ENCODE measurements at regions not wholly inside any gene's neighbourhood (a gene's known extent, or its start where the extent isn't known, plus 50 kb on each side); places are given as distances from the start of the nearest gene placed in this dataset.
A peak's percentile ranks its signal among the peaks of the same experiment; 100 is the strongest.
"Not testable (repeated sequence)": the region's sequence is repeated elsewhere in the genome, so short reads cannot be mapped to it uniquely, and the experiment has no call there.

- H3K4me3 Mint-ChIP-seq; H3K36me3 Mint-ChIP-seq (ENCODE audit: low read depth); H3K27me3 Mint-ChIP-seq; intact Hi-C loops (cut with DNase I, micrococcal nuclease); CTCF ChIA-PET; POLR2A ChIA-PET; DNase-seq; H3K9me3 Mint-ChIP-seq (ENCODE audit: low read depth); ATAC-seq; H3K27ac Mint-ChIP-seq: not testable (repeated sequence)
- H3K4me1 Mint-ChIP-seq = peaks cover 13% of the 10 kb centered on the region
These were observed 69.5 kb downstream of the MDH2 start for GRCh38 chr7:76117306-76117991.

- DNase-seq; intact Hi-C loops (cut with DNase I, micrococcal nuclease); H3K9me3 Mint-ChIP-seq (ENCODE audit: low read depth): not testable (repeated sequence)
These were observed 70.5 kb downstream of the MDH2 start for GRCh38 chr7:76118253-76119036.

GRCh38 chr7:76121044-76121443 is 73.1 kb downstream of the MDH2 start:
- ChIA-PET CTCF (interaction anchor here (0.6 kb wide), 1 partner anchor 16 kb away, joined by 4 read pairs; no protein-coding TSS in a partner anchor), POLR2A (no interaction called here)
- Mint-ChIP-seq H3K27ac (no peak overlapping the region), H3K4me3 (no peak overlapping the region), H3K36me3 (ENCODE audit: low read depth) (no peaks in the 10 kb centered on the region), H3K4me1 (peaks cover 22% of the 10 kb centered on the region), H3K9me3 (ENCODE audit: low read depth) (no peaks in the 10 kb centered on the region), H3K27me3 (no peaks in the 10 kb centered on the region)
- no peak for DNase-seq
- intact Hi-C loops (cut with DNase I, micrococcal nuclease) = no loop called here
- no peak for ATAC-seq

More at GRCh38 chr7:76118253-76119036, 70.5 kb downstream of the MDH2 start:
- H3K4me3 Mint-ChIP-seq; H3K27ac Mint-ChIP-seq; CTCF ChIA-PET; POLR2A ChIA-PET; ATAC-seq; H3K27me3 Mint-ChIP-seq; H3K36me3 Mint-ChIP-seq (ENCODE audit: low read depth): not testable (repeated sequence)
- peaks cover 22% of the 10 kb centered on the region for H3K4me1 Mint-ChIP-seq

- ATAC-seq (peak; percentile 64), DNase-seq (no peak)
- no peaks in the 10 kb centered on the region for H3K9me3 Mint-ChIP-seq (ENCODE audit: low read depth)
- CTCF ChIA-PET = interaction anchor here (0.6 to 1.2 kb wide), 4 partner anchors 9 to 56 kb away, joined by 3 to 4 read pairs (median 3); no protein-coding TSS in a partner anchor
- no peak overlapping the region for H3K4me3 Mint-ChIP-seq
- no peaks in the 10 kb centered on the region for H3K27me3 Mint-ChIP-seq
- intact Hi-C loops (cut with DNase I, micrococcal nuclease) = no loop called here
- POLR2A ChIA-PET = no interaction called here
- H3K27ac Mint-ChIP-seq = no peak overlapping the region
- H3K36me3 Mint-ChIP-seq (ENCODE audit: low read depth) = no peaks in the 10 kb centered on the region
- H3K4me1 Mint-ChIP-seq = peaks cover 22% of the 10 kb centered on the region
These were observed 74.8 kb downstream of the MDH2 start for GRCh38 chr7:76122516-76123239.

GRCh38 chr7:76123316-76123715 is 75.4 kb downstream of the MDH2 start:
- DNase-seq (no peak), ATAC-seq (no peak)
- intact Hi-C loops (cut with DNase I, micrococcal nuclease) = no loop called here
- ChIA-PET POLR2A (no interaction called here), CTCF (interaction anchor here (0.6 to 1.2 kb wide), 3 partner anchors 8 to 14 kb away, joined by 3 read pairs; no protein-coding TSS in a partner anchor)
- no peaks in the 10 kb centered on the region for H3K27me3 Mint-ChIP-seq
- H3K4me1 Mint-ChIP-seq = peaks cover 22% of the 10 kb centered on the region
- no peaks in the 10 kb centered on the region for H3K9me3 Mint-ChIP-seq (ENCODE audit: low read depth)
- H3K27ac Mint-ChIP-seq = no peak overlapping the region
- H3K36me3 Mint-ChIP-seq (ENCODE audit: low read depth) = no peaks in the 10 kb centered on the region
- H3K4me3 Mint-ChIP-seq = no peak overlapping the region

GRCh38 chr7:76125560-76125959 is 76.1 kb upstream of the SRRM3 start:
- H3K9me3 Mint-ChIP-seq (ENCODE audit: low read depth) = no peaks in the 10 kb centered on the region
- POLR2A ChIA-PET = no interaction called here
- ATAC-seq = no peak
- H3K27me3 Mint-ChIP-seq = no peaks in the 10 kb centered on the region
- DNase-seq = no peak
- CTCF ChIA-PET = interaction anchor here (0.8 kb wide), 2 partner anchors 30 to 31 kb away, joined by 3 read pairs; no protein-coding TSS in a partner anchor
- intact Hi-C loops (cut with DNase I, micrococcal nuclease) = no loop called here
- no peak overlapping the region for H3K4me3 Mint-ChIP-seq
- H3K27ac Mint-ChIP-seq = no peak overlapping the region
- peaks cover 24% of the 10 kb centered on the region for H3K4me1 Mint-ChIP-seq
- H3K36me3 Mint-ChIP-seq (ENCODE audit: low read depth) = no peaks in the 10 kb centered on the region

GRCh38 chr7:76126632-76127031 is 75.1 kb upstream of the SRRM3 start:
- intact Hi-C loops (cut with DNase I, micrococcal nuclease) = no loop called here
- no peak overlapping the region for H3K27ac Mint-ChIP-seq
- H3K36me3 Mint-ChIP-seq (ENCODE audit: low read depth) = no peaks in the 10 kb centered on the region
- peaks cover 22% of the 10 kb centered on the region for H3K4me1 Mint-ChIP-seq
- no peaks in the 10 kb centered on the region for H3K27me3 Mint-ChIP-seq
- no peak overlapping the region for H3K4me3 Mint-ChIP-seq
- DNase-seq (no peak), ATAC-seq (no peak)
- ChIA-PET CTCF (interaction anchor here (0.9 kb wide), 2 partner anchors 52 to 78 kb away, joined by 3 to 5 read pairs; no protein-coding TSS in a partner anchor), POLR2A (no interaction called here)
- H3K9me3 Mint-ChIP-seq (ENCODE audit: low read depth) = no peaks in the 10 kb centered on the region

- ATAC-seq = no peak
- CTCF ChIA-PET = interaction anchor here (0.6 to 1.8 kb wide), 5 partner anchors 9 to 38 kb away, joined by 3 to 6 read pairs (median 3); no protein-coding TSS in a partner anchor
- Mint-ChIP-seq H3K36me3 (ENCODE audit: low read depth) (no peaks in the 10 kb centered on the region), H3K4me1 (peaks cover 31% of the 10 kb centered on the region), H3K27ac (no peak overlapping the region), H3K27me3 (no peaks in the 10 kb centered on the region), H3K4me3 (no peak overlapping the region), H3K9me3 (ENCODE audit: low read depth) (no peaks in the 10 kb centered on the region)
- POLR2A ChIA-PET = no interaction called here
- intact Hi-C loops (cut with DNase I, micrococcal nuclease) = no loop called here
- DNase-seq = no peak
These were observed 72.3 kb upstream of the SRRM3 start for GRCh38 chr7:76129366-76129765.

GRCh38 chr7:76129836-76130235 is 71.9 kb upstream of the SRRM3 start:
- intact Hi-C loops (cut with DNase I, micrococcal nuclease) = loop anchor here (10.0 kb wide), 2 partner anchors 85 to 265 kb away; partner anchors contain the start of genes MDH2 (in 1 of the 2) and STYXL1 (in 1 of the 2)
- Mint-ChIP-seq H3K27ac (no peak overlapping the region), H3K36me3 (ENCODE audit: low read depth) (no peaks in the 10 kb centered on the region), H3K27me3 (no peaks in the 10 kb centered on the region), H3K4me1 (peaks cover 31% of the 10 kb centered on the region), H3K9me3 (ENCODE audit: low read depth) (no peaks in the 10 kb centered on the region), H3K4me3 (no peak overlapping the region)
- no peak for DNase-seq
- CTCF ChIA-PET = interaction anchor here (0.6 to 1.8 kb wide), 4 partner anchors 15 to 37 kb away, joined by 3 to 4 read pairs (median 3); no protein-coding TSS in a partner anchor
- ATAC-seq = no peak
- POLR2A ChIA-PET = no interaction called here

- not testable (repeated sequence) for H3K27me3 Mint-ChIP-seq; H3K4me3 Mint-ChIP-seq; H3K9me3 Mint-ChIP-seq (ENCODE audit: low read depth); H3K36me3 Mint-ChIP-seq (ENCODE audit: low read depth); H3K27ac Mint-ChIP-seq
- intact Hi-C loops (cut with DNase I, micrococcal nuclease) = loop anchor here (10.0 kb wide), 2 partner anchors 86 to 266 kb away; partner anchors contain the start of genes MDH2 (in 1 of the 2) and STYXL1 (in 1 of the 2)
- POLR2A ChIA-PET = interaction anchor here (0.6 kb wide), 1 partner anchor 60 kb away, joined by 3 read pairs; no protein-coding TSS in a partner anchor
- peaks cover 31% of the 10 kb centered on the region for H3K4me1 Mint-ChIP-seq
- CTCF ChIA-PET = interaction anchor here (1.8 kb wide), 1 partner anchor 37 kb away, joined by 4 read pairs; no protein-coding TSS in a partner anchor
- DNase-seq (peak; percentile 32), ATAC-seq (peak; percentile 82)
These were observed 71.0 kb upstream of the SRRM3 start for GRCh38 chr7:76130661-76131060.

- H3K27ac Mint-ChIP-seq; H3K27me3 Mint-ChIP-seq; H3K36me3 Mint-ChIP-seq (ENCODE audit: low read depth); DNase-seq; H3K4me3 Mint-ChIP-seq; ATAC-seq; H3K9me3 Mint-ChIP-seq (ENCODE audit: low read depth); POLR2A ChIA-PET: not testable (repeated sequence)
- peaks cover 31% of the 10 kb centered on the region for H3K4me1 Mint-ChIP-seq
- CTCF ChIA-PET = interaction anchor here (1.5 kb wide), 1 partner anchor 9 kb away, joined by 3 read pairs; no protein-coding TSS in a partner anchor
- intact Hi-C loops (cut with DNase I, micrococcal nuclease) = loop anchor here (10.0 kb wide), 2 partner anchors 87 to 267 kb away; partner anchors contain the start of genes MDH2 (in 1 of the 2) and STYXL1 (in 1 of the 2)
These were observed 69.8 kb upstream of the SRRM3 start for GRCh38 chr7:76131887-76132286.
